ENCODE measurements at regions not wholly inside any gene's neighbourhood (a gene's known extent, or its start where the extent isn't known, plus 50 kb on each side); places are given as distances from the start of the nearest gene placed in this dataset.
"Not testable (repeated sequence)": the region's sequence is repeated elsewhere in the genome, so short reads cannot be mapped to it uniquely, and the experiment has no call there.

DNA sequence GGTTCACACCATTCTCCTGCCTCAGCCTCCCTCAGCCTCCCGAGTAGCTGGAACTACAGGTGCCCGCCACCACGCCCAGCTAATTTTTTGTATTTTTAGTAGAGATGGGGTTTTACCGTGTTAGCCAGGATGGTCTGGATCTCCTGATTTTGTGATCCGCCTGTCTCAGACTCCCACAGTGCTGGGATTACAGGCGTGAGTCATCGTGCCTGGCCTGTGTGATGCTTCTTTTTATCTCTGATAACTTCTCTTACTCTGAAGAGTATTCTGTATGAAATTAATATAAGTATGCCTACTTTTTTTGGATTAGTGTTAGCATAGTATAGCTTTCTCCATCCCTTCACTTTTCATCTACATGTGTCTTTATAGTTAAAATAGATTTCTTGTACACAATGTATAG, 180.8 kb upstream of the GALNT15 start:
- not testable (repeated sequence) for DNase-seq

DNA sequence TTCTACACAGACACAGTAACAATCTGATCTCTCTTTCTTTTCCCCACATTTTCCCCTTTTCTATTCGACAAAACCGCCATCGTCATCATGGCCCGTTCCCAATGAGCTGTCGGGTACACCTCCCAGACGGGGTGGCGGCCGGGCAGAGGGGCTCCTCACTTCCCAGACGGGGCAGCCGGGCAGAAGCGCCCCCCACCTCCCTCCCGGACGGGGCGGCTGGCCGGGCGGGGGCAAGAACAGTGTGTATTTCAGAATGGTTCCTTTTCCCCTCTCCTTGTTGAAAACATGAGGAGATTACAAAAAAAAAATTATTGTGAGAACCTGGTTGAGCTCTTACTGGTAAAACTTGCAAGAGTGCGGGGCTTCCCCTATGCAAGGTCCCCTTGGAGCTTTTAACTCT, 178.0 kb upstream of the GALNT15 start:
- not testable (repeated sequence) for DNase-seq

DNA sequence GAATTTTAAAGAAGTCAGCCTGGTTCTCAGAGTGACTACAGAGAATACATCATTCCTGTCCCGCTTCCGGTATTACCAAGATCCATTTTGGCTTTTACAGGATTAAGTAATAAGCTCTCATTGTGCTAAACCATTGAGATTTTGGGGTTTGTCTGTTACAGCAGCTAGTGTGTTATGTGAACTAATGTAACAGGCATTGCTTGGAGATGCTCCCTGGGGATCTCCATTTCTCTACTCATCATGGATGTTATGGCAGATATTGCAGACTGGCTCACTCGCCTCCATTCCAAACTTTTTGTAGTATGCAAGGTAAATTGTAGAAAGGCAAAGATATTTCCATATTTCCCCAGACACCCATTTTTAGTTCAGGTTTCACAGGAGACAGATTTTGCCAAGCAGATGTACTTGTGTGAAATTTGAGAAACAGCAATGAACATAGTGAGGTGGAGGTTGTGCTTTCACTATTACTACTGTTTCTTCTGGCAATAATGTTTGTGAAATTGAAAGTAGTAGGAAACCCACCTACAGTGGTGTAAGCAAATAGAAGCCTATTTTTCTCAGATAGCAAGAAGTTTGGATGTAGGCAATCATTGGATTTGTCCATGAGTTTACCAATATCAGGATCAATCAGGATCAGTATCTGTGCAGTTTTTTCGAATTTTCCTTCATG, 177.1 kb upstream of the GALNT15 start:
- no peak for DNase-seq

DNA sequence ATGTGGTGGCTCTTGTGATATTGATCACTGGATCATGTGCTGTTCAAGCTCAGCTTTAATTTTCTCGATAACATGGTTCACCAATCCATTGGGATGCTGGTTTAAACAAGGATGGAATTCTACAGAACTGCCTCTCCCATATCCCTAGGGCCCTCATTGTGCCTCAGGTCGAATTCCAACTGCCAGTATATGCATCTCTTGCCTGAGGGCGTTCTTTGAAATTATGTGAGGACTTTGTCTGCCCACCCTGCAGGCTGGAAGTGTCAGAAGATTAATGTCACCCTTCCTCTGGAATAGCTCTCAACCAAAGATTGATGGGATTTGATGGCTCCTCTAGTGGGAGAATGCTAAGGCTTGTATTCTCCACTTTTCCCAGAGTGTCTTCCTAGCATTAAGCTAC, 175.6 kb upstream of the GALNT15 start:
- DNase-seq, result no peak

DNA sequence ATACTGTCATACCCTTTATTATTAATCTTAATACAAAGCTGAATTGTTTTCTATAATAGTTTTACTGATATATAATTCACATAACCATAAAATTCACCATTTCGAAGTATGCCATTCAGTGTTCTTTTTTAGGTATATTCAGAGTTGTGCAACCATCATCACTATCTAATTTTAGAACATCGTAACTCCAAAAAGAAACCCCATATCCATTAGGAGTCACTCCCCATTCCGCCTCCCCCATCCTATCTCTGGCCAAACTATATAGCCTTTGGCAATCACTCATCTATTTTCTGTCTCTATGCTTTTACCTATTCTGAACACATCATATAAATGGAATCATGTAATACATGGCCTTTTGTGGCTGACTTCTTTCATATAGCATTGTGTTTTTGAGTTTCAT, 169.7 kb upstream of the GALNT15 start:
- no peak for DNase-seq

DNA sequence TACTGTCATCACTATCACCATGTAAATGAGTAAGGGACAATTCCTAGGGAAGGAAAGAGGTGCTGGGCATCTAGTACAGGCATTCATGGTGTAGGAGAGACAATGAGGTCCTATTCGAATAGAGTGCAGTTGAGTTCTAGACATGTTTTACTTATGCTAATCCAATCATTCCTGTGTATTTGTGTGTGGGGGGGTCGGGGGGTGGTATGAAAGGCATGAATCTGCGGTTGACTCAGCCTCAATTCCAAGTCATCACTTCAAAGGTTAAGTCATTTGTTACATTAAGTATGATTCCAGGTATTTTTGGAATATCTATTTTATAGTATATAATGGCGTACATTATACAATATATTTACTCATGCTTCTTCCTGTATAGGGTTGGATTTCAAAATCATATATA, 163.1 kb upstream of the GALNT15 start:
- no peak for DNase-seq

DNA sequence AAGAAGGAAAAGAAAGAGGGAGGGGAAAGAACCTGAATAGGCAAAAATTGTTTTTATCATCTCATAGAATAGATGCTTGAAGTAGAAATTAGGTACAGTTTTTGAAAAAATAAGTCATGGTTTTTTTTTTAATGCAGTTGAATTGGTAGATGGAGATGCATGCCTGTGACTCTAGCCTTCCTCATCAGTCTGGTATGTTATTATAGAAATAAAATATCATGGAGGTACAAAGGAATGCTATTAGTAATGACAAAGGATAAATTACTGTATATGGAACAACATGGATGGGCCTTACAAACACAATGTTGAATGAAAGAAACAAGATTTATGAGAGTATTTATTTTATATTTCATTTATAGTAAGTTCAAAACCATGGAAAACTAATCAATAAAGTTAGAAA, 162.4 kb upstream of the GALNT15 start:
- DNase-seq, result no peak

DNA sequence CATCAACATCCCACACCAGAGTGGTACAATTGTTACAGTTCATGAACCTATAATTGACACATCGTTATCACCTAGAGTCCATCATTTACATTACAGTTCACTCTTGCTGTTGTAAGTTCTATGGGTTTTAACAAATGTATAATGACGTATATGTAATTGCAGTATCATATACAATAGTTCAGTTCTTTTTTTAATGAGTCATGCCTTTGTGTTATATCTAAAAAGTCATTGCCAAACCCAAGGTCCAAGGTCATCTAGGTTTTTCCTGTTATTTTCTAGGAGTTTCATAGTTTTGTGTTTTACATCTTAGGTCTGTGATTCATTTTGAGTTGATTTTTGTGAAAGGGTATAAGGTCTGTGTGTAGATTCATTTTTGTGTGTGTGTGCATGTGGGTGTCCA, 160.9 kb upstream of the GALNT15 start:
- no peak for DNase-seq

DNA sequence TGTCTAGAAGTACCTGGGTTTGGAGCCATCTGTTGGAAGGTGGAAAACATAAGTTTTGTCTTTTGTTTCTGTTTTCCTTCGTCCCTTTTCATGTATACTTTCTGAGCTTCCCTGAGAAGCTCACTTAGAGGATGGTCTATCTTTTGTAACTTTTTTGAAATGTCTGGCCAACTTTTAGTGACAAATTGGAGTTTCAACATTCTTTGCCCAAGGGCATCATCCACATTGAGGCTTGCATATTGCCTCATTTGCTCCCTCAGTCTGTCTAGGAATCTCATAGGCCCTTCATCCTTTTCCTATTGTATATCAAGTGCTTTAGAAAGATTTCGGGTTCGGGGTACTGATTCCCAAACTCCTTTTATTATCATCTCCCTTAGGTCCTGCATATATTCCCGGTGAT, 152.7 kb upstream of the GALNT15 start:
- DNase-seq, result not testable (repeated sequence)

DNA sequence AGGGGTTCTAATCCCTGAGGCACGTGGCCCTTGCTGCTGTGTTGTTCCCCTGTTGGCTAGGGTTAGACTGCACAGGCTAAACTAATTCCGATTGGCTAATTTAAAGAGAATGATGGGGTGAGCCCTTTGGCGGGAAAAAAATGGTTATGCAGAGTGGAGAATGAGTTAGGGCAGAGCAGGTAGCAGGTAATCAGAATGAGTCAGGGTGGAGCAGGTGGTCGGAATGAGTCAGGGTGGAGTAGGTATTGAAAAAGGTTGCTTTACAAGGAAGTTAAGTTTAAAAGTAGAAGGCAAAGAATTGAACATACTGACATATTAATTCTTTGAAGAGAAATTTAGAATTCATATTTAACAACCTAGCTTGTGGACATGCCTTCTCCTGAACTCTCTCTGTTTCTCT, 150.6 kb upstream of the GALNT15 start:
- DNase-seq, result not testable (repeated sequence)

DNA sequence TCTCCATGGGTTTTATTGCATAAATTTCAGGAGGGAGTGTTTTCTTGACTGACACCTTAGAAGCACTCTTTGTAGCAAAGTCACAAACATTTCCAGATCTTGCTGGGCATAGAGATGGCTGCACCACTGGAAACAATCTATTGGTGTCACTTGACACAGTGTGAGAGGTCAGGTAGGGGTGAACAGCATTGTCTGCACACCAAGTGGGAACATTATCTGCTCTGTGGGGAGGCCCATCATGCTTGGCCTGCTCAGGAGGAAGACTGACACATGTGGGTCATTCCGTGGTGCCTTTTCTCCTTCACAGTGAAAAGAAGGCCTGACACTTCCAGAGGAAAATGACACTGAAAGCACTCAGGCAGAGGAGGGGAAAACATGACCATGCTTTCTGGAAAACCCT, 149.9 kb upstream of the GALNT15 start:
- no peak for DNase-seq

DNA sequence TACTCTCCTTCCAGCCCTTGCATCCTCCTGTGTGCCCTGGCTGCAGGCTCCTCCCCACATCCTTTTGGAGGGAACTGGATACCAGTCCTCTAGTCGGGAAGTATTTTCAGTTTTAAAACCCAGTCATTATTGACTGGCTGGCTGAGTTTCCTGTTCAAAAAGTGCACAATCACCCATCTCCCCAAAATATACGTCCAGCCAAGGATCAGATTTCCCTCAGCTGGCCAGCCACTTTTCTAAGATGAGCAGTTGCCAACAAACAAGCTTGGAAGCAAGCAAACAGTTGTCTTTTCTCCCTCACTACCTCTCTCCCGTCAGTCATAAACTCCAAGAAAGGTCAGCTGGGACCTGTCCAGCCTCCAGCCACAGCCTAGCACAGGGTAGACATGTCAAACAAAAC, 147.7 kb upstream of the GALNT15 start:
- DNase-seq, result no peak

DNA sequence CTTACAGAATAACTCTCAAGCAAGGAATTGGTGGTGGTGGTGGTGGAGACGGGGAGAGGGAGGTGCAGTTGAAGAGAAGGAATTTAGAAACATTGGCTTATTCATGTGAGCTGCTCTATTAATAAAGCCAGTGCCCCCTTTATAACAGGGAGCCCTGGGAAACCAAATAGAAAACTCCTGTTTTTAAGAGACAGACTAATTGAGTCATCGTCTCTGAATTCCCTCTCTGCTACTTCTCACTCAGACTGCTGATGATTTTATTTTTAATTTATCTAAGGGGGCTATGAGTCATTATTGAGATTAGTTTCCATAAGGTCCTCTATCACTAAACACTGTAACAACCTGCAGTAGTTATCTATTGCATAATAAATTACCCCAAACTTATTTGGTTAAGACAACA, 145.9 kb upstream of the GALNT15 start:
- DNase-seq, result no peak

DNA sequence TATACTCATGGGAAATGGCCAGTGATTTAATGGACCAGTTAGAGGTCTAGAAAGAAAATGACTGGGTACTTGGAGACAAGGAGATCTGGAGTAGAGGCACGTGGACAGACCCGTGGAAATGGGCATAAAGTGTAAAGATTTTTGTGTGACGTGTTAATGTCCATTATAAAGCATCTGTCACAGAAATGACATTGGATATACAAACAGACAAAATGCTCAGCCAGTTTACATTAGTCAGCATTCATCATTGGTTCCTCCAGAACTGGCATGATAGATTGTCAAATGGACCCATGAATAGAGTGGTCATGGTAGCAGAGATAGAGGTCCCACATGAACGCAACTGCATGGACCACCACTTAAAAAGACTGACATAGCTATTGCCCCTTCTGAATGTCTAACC, 144.1 kb upstream of the GALNT15 start:
- no peak for DNase-seq

DNA sequence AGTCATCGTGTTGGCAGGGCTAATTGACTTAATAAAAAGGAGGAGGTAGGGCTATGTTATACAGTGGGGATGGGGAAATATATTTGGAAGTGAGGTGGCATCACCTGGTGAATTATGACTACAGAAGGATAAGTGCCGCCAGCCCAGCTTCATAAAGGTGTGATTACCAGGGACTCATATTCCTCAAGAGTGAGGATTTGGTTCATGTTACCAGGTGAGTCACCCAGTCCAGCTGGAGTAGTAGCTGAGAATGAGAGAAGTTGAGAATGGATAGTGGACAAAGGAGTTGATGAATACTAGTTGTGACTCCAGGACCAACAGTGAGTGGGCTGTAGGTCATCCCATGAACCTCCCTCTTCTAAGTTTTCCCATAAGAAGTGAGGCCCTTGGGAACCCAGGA, 143.0 kb upstream of the GALNT15 start:
- no peak for DNase-seq

DNA sequence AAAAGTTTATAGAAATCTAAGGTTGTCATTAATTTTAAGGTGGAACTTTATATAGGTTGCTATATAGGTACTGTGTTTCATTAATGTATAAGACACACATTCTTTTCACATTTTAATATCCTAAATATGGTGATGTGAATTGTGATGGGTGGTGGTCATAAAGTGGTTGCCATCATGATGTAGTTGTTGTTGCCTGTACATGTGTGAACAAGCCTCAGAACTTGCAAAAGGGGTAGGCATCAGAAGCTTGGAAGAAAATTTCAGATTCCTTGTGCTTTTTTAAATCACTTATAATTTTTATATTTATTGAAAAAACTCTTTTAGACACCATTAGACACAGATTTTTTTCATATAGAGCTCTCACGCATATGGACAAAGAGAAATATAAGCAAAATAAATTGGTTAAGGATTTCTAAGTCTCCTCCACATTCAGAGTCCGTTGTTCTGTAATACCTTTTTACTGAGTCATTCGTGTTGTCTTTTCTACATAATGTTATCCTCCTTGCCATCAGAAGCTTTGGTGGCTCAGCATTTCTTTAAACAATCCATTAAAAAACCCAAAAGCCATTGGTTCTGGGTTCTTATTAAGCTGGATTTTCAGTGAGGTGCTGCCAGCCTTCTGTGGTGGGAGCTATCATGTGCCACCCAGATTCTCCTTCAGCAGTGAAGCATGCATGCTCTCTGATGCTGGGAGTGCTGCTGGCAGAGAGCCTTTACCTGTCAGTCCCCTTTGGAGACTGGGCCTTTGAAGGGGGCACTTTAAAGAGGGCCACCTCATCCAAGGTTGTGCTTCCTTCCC, 140.4 kb upstream of the GALNT15 start:
- DNase-seq, result no peak

DNA sequence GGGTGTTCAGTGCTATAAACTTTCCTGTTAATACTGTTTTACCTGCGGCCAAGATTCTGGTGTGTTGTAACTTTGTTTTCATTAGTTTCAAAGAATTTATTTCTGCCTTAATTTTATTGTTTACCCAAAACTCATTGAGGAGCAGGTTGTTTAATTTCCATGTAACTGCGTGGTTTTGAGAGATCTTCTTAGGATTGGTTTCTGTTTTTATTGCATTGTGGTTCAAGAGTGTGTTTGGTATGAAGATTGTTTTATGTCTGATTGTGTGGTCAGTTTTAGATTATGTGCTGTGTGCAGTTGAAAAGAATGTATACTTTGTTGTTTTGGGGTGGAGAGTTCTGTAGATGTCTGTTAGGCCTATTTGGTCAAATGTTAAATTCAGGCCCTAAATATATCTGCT, 133.5 kb upstream of the GALNT15 start:
- DNase-seq, result no peak

DNA sequence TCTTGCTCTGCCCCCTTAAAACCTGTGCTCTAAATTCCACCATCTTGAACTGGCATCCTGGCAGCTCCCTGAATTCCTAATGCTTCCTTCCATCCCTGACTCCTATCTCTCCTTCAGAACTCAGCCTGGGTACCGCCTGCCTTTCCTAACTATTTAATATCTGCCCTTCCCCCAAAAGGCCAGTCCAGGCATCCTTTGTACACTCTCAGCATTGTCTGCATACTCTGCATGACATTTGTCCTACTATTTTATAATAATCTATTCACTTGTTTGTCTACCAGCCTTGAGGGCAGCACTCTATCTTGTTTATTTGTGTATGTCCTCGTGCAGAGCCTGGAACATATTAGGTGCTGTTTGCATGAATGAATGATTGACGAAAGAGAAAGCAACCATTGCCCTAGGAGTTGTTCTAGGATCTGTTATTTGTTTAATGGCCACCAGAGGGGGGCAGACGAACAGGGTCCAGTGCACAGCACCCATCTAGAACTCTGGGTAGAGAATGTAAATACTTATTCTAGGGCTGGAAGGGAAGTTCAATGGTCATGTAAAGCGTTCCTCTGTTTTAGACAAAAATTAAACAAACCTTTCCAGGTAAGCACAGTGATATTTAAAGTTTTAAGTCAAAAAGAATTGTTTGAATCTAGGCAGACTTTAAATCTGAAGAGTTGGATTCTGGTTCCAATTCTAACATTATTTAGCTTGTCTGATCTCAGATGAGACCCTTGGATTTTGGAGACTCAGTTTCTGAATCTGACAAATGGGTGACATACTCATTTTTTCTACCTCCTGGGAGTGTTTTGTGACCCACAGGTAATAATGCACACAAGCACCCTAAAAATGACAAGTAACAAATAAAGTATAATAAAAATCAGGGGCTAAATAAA, 125.8 kb upstream of the GALNT15 start:
- peak; percentile 47 for DNase-seq

DNA sequence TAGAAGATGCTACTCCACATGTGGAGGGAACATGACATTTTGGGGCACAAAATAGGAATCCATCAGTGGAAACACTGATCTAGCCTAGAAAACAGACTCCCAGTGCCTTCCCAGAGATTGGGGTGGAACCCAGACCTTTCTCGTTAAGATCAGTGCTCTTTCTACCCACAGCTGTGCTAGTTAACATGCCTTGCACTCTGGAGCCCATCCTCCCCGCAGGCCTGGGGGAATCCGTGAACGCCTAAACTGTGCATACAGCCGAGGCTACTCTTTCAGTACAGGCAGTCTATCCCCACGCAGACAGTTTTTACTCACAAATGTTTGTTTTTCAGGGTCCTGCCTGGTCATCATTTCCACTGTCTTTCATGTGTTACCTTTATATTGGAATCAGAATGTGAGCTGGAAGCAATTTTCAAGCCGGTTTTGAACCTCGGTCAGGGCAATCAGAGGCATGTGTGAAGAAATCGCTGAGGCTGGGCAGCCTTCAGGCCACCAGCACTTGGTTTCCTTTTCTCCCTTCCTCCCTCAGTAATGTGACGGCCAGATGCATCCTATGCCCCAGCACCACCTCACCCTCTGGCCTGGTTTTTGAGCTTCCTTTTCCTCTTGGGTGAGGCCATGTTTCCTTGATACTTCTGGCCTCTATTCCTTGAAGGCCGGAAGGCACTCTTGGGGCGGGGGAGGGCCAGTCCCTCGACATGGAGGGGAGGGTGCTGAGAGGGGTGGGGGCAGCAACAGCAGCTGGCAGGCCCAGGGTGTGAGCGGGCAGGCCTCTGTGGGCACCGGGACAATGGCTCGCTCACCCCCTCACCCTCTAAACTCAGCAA, 123.6 kb upstream of the GALNT15 start:
- no peak for DNase-seq

DNA sequence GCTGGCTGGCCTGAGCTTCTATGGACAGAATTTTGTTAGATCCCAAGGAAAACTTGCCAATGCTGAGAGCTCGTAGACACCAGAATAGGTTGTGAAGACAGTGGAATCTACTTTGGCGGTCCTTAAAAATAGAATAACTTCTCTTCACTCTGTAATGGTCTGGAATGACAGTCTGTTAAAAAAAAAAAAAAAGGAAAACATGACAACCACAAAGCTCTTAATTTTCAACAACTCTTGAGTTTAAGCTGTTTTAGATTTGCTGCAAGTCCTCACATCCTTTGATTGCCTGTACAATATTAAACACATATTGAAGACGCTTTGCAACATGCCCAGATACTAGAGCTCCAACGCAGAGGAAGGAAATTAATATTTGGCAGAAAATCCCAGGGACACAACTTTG, 122.8 kb upstream of the GALNT15 start:
- no peak for DNase-seq

DNA sequence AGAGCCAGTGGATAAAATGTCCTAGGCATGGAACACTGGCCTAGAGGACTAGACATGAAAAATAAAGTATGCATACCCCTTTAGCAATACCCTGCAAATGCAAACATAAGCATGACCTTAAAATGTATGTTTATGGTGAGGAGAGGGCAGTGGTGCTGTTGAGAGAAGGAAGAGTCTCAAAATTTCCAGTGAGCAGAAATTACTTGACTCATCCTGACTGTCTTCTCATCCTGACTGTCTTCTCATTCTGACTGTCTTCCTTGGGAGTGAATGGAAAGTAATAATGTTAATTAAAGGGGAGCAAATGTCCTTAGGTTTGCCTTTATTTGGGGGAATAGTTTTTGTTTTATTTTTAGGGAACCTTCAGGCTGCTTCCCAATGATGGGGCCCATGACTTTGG, 121.5 kb upstream of the GALNT15 start:
- DNase-seq, result no peak

DNA sequence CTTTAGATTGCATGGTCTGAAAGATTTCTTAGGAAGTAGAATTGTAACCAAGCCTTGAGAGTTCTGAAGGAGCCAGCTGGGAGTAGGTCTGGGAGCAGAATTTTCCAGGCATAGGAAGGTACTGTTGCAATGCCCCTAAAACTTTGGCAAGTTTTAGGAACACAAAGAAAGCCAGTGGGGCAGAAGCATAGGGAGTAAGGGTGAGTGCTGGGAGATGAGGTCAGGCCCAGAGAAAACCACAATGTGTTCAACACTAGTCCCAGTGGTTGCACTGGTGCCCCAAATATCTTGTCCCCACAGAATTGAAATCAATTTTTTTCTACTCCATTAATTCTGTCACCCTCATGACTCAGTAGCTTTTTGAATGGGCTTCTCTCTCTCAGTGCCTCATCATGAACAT, 120.7 kb upstream of the GALNT15 start:
- no peak for DNase-seq
